OCI-LY1 (cell line): ENCODE measurements at regions not wholly inside any gene's neighbourhood (a gene's known extent, or its start where the extent isn't known, plus 50 kb on each side); places are given as distances from the start of the nearest gene placed in this dataset.

Source experiments
- H2AFZ ChIP-seq: fragments of 200-600 bp; sonication (generic), shearing (Covaris generic); 2 replicates; pipeline ENCODE4 v1.6.0; 2014; ENCODE audit warnings: antibody characterized with exemption, mild to moderate bottlenecking, low read length
- H3F3A ChIP-seq: fragments of 200-600 bp; sonication (generic), shearing (Covaris generic); 2 replicates; pipeline ENCODE4 v1.6.0; 2014; ENCODE audit warnings: mild to moderate bottlenecking, antibody characterized with exemption, low read length, moderate library complexity; ENCODE audit not compliant: insufficient read depth
- H3K27ac ChIP-seq: fragments of 200-600 bp; sonication (generic); 2 replicates; pipeline ENCODE4 v1.5.1; 2014; ENCODE audit warnings: low read length, mixed run types, mild to moderate bottlenecking, low read depth; ENCODE audit not compliant: poor library complexity, severe bottlenecking
- H3K27me3 ChIP-seq: fragments of 200-600 bp; sonication (generic); 2 replicates; pipeline ENCODE4 v1.6.0; 2014; ENCODE audit warnings: antibody characterized with exemption, mild to moderate bottlenecking, low read length, moderate library complexity; ENCODE audit not compliant: insufficient read depth
- H3K36me3 ChIP-seq: fragments of 200-600 bp; sonication (generic); 2 replicates; pipeline ENCODE4 v1.6.1; 2014; ENCODE audit warnings: mild to moderate bottlenecking, antibody characterized with exemption, low read length, moderate library complexity, mixed read lengths; ENCODE audit not compliant: insufficient read depth
- H3K4me1 ChIP-seq: fragments of 200-600 bp; sonication (generic); 2 replicates; pipeline ENCODE4 v1.5.1; 2014; ENCODE audit warnings: mild to moderate bottlenecking, low read length, moderate library complexity; ENCODE audit not compliant: insufficient read depth, severe bottlenecking
- H3K4me2 ChIP-seq: fragments of 200-600 bp; sonication (generic), shearing (Covaris generic); 2 replicates; pipeline ENCODE4 v1.6.1; 2014; ENCODE audit warnings: low read length
- H3K4me3 ChIP-seq: fragments of 200-600 bp; sonication (generic); 2 replicates; pipeline ENCODE4 v1.5.1; 2014; ENCODE audit warnings: low read length, low read depth, mild to moderate bottlenecking, mixed read lengths; ENCODE audit not compliant: poor library complexity, severe bottlenecking
- H3K79me2 ChIP-seq: fragments of 200-600 bp; shearing (Covaris generic); 2 replicates; pipeline ENCODE4 v1.6.1; 2016; ENCODE audit warnings: mixed run types, low read length, mixed read lengths; ENCODE audit not compliant: insufficient read depth
- H3K9ac ChIP-seq: fragments of 200-600 bp; sonication (generic), shearing (Covaris generic); 2 replicates; pipeline ENCODE4 v1.6.1; 2014; ENCODE audit warnings: mild to moderate bottlenecking, low read length, mixed read lengths
- H3K9me2 ChIP-seq: fragments of 200-600 bp; sonication (generic), shearing (Covaris generic); 2 replicates; pipeline ENCODE4 v1.6.1; 2014; ENCODE audit warnings: low read depth, mild to moderate bottlenecking, low read length, mixed read lengths
- H3K9me3 ChIP-seq: fragments of 200-600 bp; shearing (Covaris generic); 2 replicates; pipeline ENCODE4 v1.6.1; 2014; ENCODE audit warnings: low read length, mixed read lengths
- H4K20me1 ChIP-seq: fragments of 200-600 bp; sonication (generic), shearing (Covaris generic); 2 replicates; pipeline ENCODE4 v1.6.0; 2016; ENCODE audit warnings: mild to moderate bottlenecking, low read length; ENCODE audit not compliant: insufficient read depth
- CTCF ChIP-seq: fragments of 200-600 bp; sonication (generic), shearing (Covaris generic); IDR thresholded peaks from 2 replicates; pipeline ENCODE4 v1.5.1; 2017; ENCODE audit warnings: mild to moderate bottlenecking, antibody characterized with exemption, low read length, moderate library complexity, mixed read lengths
- EZH2 ChIP-seq: fragments of 200-600 bp; sonication (generic), shearing (Covaris generic); IDR thresholded peaks from 2 replicates; pipeline ENCODE4 v1.8.0; 2017; ENCODE audit warnings: borderline replicate concordance, mixed run types, mild to moderate bottlenecking, antibody characterized with exemption, low read length, moderate library complexity, mixed read lengths

DNA sequence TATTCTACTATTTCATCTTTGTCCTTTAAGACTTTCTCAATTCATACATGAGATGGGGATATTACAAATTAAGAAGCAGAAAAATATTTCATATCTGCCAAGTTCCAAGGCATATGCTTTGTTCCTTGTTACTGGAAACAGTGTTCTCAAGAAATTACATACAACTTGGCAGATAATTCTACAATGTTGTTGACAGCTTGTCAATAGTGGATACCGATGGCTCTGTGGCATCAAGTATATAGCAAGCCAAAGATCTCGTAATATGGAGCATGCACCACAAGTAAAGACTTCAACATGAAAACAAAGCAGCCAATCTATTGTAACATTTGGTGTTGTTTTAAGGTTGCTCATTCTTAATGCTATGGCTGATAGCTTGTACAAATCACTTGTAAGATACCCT, 598.2 kb upstream of the KLHL29 start:
- H2AFZ ChIP-seq: no peak overlapping the region

GRCh38 chr2:22787745-22788144, 597.2 kb upstream of the KLHL29 start:
- Histone ChIP-seq H3K4me1 (no peaks in the 10 kb centered on the region), H2AFZ (no peak overlapping the region)
- TF ChIP-seq EZH2 (no peak), CTCF (no peak)

More for the DNA sequence above, 598.2 kb upstream of the KLHL29 start:
- H3K36me3 ChIP-seq: no peaks in the 10 kb centered on the region
- no peak for TF ChIP-seq CTCF
- no peak for TF ChIP-seq EZH2
- H3K27ac ChIP-seq: no peak overlapping the region
- H3F3A ChIP-seq: no peaks in the 10 kb centered on the region
- H4K20me1 ChIP-seq: no peaks in the 10 kb centered on the region
- H3K4me1 ChIP-seq: no peaks in the 10 kb centered on the region
- H3K27me3 ChIP-seq: no peaks in the 10 kb centered on the region
- H3K79me2 ChIP-seq: no peaks in the 10 kb centered on the region
- H3K4me3 ChIP-seq: no peak overlapping the region
- no peak overlapping the region for H3K4me2 ChIP-seq
- H3K9me2 ChIP-seq: no peaks in the 10 kb centered on the region
- no peak overlapping the region for H3K9ac ChIP-seq
- no peaks in the 10 kb centered on the region for H3K9me3 ChIP-seq

GRCh38 chr2:22788749-22789327, 596.1 kb upstream of the KLHL29 start:
- H3K27me3 ChIP-seq: no peaks in the 10 kb centered on the region
- H2AFZ ChIP-seq: no peak overlapping the region
- no peaks in the 10 kb centered on the region for H3K36me3 ChIP-seq
- H3K9ac ChIP-seq: no peak overlapping the region
- no peaks in the 10 kb centered on the region for H4K20me1 ChIP-seq
- H3F3A ChIP-seq: no peaks in the 10 kb centered on the region
- H3K4me1 ChIP-seq: no peaks in the 10 kb centered on the region
- no peak overlapping the region for H3K4me2 ChIP-seq
- H3K27ac ChIP-seq: no peak overlapping the region
- no peak overlapping the region for H3K4me3 ChIP-seq
- H3K9me2 ChIP-seq: no peaks in the 10 kb centered on the region
- no peaks in the 10 kb centered on the region for H3K79me2 ChIP-seq
- H3K9me3 ChIP-seq: no peaks in the 10 kb centered on the region
- TF ChIP-seq CTCF: no peak
- TF ChIP-seq EZH2: no peak

More at GRCh38 chr2:22787745-22788144, 597.2 kb upstream of the KLHL29 start:
- no peaks in the 10 kb centered on the region for H3F3A ChIP-seq
- no peaks in the 10 kb centered on the region for H3K36me3 ChIP-seq
- no peak overlapping the region for H3K9ac ChIP-seq
- H3K79me2 ChIP-seq: no peaks in the 10 kb centered on the region
- no peak overlapping the region for H3K4me2 ChIP-seq
- H3K27ac ChIP-seq: no peak overlapping the region
- H3K27me3 ChIP-seq: no peaks in the 10 kb centered on the region
- H3K9me2 ChIP-seq: no peaks in the 10 kb centered on the region
- H3K4me3 ChIP-seq: no peak overlapping the region
- no peaks in the 10 kb centered on the region for H4K20me1 ChIP-seq
- no peaks in the 10 kb centered on the region for H3K9me3 ChIP-seq
